ENCODE measurements at regions not wholly inside any gene's neighbourhood (a gene's known extent, or its start where the extent isn't known, plus 50 kb on each side); places are given as distances from the start of the nearest gene placed in this dataset.
"Not testable (repeated sequence)": the region's sequence is repeated elsewhere in the genome, so short reads cannot be mapped to it uniquely, and the experiment has no call there.

GRCh38 chr6:84581494-84582259 is 182.7 kb downstream of the TBX18 start:
- in situ Hi-C loops (cut with MboI; ENCODE audit: low sequenced_read_pairs, unreplicated experiment): no loop called here
- no peak for TF ChIP-seq CTCF (IDR thresholded peaks at IDR 0.05; ENCODE audit: borderline replicate concordance, control extremely low read depth, extremely low read depth, insufficient read depth, missing control alignments)
- no peak for DNase-seq (ENCODE audit: low spot score)

GRCh38 chr6:84579404-84579803 is 185.0 kb downstream of the TBX18 start:
- in situ Hi-C loops (cut with MboI; ENCODE audit: low sequenced_read_pairs, unreplicated experiment): no loop called here
- no peak for DNase-seq (ENCODE audit: low spot score)
- no peak for TF ChIP-seq CTCF (IDR thresholded peaks at IDR 0.05; ENCODE audit: borderline replicate concordance, control extremely low read depth, extremely low read depth, insufficient read depth, missing control alignments)

- no peak for DNase-seq (ENCODE audit: low spot score)
- no peak for TF ChIP-seq CTCF (IDR thresholded peaks at IDR 0.05; ENCODE audit: borderline replicate concordance, control extremely low read depth, extremely low read depth, insufficient read depth, missing control alignments)
- in situ Hi-C loops (cut with MboI; ENCODE audit: low sequenced_read_pairs, unreplicated experiment): no loop called here
Observed at GRCh38 chr6:84576029-84576428, 188.4 kb downstream of the TBX18 start.

GRCh38 chr6:84575264-84575663 is 189.1 kb downstream of the TBX18 start:
- TF ChIP-seq CTCF (IDR thresholded peaks at IDR 0.05; ENCODE audit: borderline replicate concordance, control extremely low read depth, extremely low read depth, insufficient read depth, missing control alignments): no peak
- DNase-seq (ENCODE audit: low spot score): no peak
- in situ Hi-C loops (cut with MboI; ENCODE audit: low sequenced_read_pairs, unreplicated experiment): no loop called here

- TF ChIP-seq CTCF (IDR thresholded peaks at IDR 0.05; ENCODE audit: borderline replicate concordance, control extremely low read depth, extremely low read depth, insufficient read depth, missing control alignments): no peak
- in situ Hi-C loops (cut with MboI; ENCODE audit: low sequenced_read_pairs, unreplicated experiment): no loop called here
- no peak for DNase-seq (ENCODE audit: low spot score)
Observed at GRCh38 chr6:84569882-84570281, 194.5 kb downstream of the TBX18 start.

- no peak for DNase-seq (ENCODE audit: low spot score)
- no peak for TF ChIP-seq CTCF (IDR thresholded peaks at IDR 0.05; ENCODE audit: borderline replicate concordance, control extremely low read depth, extremely low read depth, insufficient read depth, missing control alignments)
- in situ Hi-C loops (cut with MboI; ENCODE audit: low sequenced_read_pairs, unreplicated experiment): no loop called here
Observed at GRCh38 chr6:84568971-84569370, 195.4 kb downstream of the TBX18 start.

GRCh38 chr6:84565718-84566117 is 198.7 kb downstream of the TBX18 start:
- in situ Hi-C loops (cut with MboI; ENCODE audit: low sequenced_read_pairs, unreplicated experiment); DNase-seq (ENCODE audit: low spot score): not testable (repeated sequence)
